ENCODE measurements at regions not wholly inside any gene's neighbourhood (a gene's known extent, or its start where the extent isn't known, plus 50 kb on each side); places are given as distances from the start of the nearest gene placed in this dataset.
A peak's percentile ranks its signal among the peaks of the same experiment; 100 is the strongest.

DNA sequence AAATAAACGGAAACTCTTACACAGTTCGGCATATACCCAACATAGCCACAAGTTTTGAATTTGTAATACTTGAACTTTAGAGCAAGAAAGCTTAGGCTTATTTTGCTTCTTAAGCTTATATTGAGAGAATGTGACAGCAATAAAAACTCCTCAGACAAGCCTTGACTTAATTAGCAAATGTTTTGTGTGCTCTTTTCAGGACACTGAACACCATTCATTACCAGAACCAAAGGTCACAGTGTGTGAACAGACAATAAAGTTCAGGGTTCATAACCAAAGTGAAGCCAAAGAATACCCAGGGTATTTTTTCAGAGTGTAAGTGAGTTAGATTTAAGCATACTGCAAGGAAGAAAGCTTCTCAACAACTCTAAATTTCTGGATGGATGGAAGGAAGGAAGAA, 605.8 kb downstream of the METTL4 start:
- Mint-ChIP-seq H3K27me3 (ENCODE audit: low read depth) (peaks cover 18% of the 10 kb centered on the region), H3K4me3 (no peak overlapping the region), H3K4me1 (peaks cover 12% of the 10 kb centered on the region), H3K9me3 (peaks cover 16% of the 10 kb centered on the region), H3K36me3 (no peaks in the 10 kb centered on the region; the same call in 1 of the 2 replicates), H3K27ac (no peak overlapping the region)
- ChIA-PET POLR2A (no interaction called here), CTCF (no interaction called here)
- DNase-seq (ENCODE audit: low spot score) (no peak), ATAC-seq (no peak)
- no peak for TF ChIP-seq ZNF671 (CRISPR knock-in tag; IDR thresholded peaks at IDR 0.05)
- no peak for TF ChIP-seq GRHL2 (CRISPR knock-in tag; IDR thresholded peaks at IDR 0.05; ENCODE audit: insufficient replicate concordance, severe bottlenecking)
- TF ChIP-seq, protein P1, sequence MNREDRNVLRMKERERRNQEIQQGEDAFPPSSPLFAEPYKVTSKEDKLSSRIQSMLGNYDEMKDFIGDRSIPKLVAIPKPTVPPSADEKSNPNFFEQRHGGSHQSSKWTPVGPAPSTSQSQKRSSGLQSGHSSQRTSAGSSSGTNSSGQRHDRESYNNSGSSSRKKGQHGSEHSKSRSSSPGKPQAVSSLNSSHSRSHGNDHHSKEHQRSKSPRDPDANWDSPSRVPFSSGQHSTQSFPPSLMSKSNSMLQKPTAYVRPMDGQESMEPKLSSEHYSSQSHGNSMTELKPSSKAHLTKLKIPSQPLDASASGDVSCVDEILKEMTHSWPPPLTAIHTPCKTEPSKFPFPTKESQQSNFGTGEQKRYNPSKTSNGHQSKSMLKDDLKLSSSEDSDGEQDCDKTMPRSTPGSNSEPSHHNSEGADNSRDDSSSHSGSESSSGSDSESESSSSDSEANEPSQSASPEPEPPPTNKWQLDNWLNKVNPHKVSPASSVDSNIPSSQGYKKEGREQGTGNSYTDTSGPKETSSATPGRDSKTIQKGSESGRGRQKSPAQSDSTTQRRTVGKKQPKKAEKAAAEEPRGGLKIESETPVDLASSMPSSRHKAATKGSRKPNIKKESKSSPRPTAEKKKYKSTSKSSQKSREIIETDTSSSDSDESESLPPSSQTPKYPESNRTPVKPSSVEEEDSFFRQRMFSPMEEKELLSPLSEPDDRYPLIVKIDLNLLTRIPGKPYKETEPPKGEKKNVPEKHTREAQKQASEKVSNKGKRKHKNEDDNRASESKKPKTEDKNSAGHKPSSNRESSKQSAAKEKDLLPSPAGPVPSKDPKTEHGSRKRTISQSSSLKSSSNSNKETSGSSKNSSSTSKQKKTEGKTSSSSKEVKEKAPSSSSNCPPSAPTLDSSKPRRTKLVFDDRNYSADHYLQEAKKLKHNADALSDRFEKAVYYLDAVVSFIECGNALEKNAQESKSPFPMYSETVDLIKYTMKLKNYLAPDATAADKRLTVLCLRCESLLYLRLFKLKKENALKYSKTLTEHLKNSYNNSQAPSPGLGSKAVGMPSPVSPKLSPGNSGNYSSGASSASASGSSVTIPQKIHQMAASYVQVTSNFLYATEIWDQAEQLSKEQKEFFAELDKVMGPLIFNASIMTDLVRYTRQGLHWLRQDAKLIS (CRISPR knock-in tag; IDR thresholded peaks at IDR 0.05; ENCODE audit: borderline replicate concordance): no peak
- no peak for TF ChIP-seq JUN (CRISPR knock-in tag; IDR thresholded peaks at IDR 0.05)
- no peak for TF ChIP-seq SMAD4 (CRISPR knock-in tag; IDR thresholded peaks at IDR 0.05)
- no peak for TF ChIP-seq HMGXB4 (CRISPR knock-in tag; IDR thresholded peaks at IDR 0.05)
- TF ChIP-seq, protein P2, sequence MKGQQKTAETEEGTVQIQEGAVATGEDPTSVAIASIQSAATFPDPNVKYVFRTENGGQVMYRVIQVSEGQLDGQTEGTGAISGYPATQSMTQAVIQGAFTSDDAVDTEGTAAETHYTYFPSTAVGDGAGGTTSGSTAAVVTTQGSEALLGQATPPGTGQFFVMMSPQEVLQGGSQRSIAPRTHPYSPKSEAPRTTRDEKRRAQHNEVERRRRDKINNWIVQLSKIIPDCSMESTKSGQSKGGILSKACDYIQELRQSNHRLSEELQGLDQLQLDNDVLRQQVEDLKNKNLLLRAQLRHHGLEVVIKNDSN (CRISPR knock-in tag; IDR thresholded peaks at IDR 0.05): no peak
- TF ChIP-seq, protein P3, sequence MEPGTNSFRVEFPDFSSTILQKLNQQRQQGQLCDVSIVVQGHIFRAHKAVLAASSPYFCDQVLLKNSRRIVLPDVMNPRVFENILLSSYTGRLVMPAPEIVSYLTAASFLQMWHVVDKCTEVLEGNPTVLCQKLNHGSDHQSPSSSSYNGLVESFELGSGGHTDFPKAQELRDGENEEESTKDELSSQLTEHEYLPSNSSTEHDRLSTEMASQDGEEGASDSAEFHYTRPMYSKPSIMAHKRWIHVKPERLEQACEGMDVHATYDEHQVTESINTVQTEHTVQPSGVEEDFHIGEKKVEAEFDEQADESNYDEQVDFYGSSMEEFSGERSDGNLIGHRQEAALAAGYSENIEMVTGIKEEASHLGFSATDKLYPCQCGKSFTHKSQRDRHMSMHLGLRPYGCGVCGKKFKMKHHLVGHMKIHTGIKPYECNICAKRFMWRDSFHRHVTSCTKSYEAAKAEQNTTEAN (CRISPR knock-in tag; IDR thresholded peaks at IDR 0.05): no peak
- TF ChIP-seq ZNF317 (CRISPR knock-in tag; IDR thresholded peaks at IDR 0.05; ENCODE audit: borderline replicate concordance, low read depth): no peak
- no peak for TF ChIP-seq ATF1 (CRISPR knock-in tag; IDR thresholded peaks at IDR 0.05)
- TF ChIP-seq NR2C2 (CRISPR knock-in tag; IDR thresholded peaks at IDR 0.05): no peak

DNA sequence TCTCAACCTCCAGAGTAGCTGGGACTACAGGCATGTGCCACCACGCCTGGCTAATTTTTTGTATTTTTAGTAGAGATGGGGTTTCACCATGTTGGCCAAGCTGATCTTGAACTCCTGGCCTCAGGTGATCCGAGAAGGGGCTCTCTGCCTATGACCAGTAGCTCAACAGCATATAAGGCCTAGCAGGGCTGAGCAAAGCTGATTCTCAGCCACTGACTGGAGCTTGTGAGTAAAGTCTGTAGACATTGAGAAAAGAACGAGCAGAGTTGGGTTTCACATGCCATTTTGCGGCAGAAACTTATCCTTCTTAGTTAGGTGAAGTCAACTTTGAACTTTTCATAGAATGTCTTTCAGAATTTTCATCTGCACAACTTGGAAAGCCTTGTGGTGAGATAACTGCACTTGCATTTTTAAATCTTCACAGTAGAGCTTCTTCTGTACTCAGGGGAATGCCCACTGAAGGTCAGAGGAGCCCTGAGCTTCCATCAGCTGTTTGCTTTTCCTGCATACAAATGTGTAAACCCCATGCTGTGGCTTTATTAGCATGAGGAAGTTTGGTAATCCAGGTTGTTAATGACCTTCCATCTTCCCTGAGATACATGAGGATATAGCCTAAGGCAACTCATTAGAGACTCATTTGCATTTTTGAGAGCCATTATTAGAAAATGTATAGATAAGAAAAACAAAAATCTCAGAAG, 602.4 kb downstream of the METTL4 start:
- no peak overlapping the region for H3K4me3 Mint-ChIP-seq
- H3K36me3 Mint-ChIP-seq: peaks cover 10% of the 10 kb centered on the region
- ATAC-seq (peak; percentile 71), DNase-seq (ENCODE audit: low spot score) (no peak)
- peaks cover 23% of the 10 kb centered on the region for H3K9me3 Mint-ChIP-seq
- POLR2A ChIA-PET: no interaction called here
- peaks cover 46% of the 10 kb centered on the region for H3K27me3 Mint-ChIP-seq (ENCODE audit: low read depth)
- no peak overlapping the region for H3K27ac Mint-ChIP-seq
- peaks cover 16% of the 10 kb centered on the region for H3K4me1 Mint-ChIP-seq
- no peak for TF ChIP-seq TEAD4 (CRISPR knock-in tag; IDR thresholded peaks at IDR 0.05)
- TF ChIP-seq ZNF425 (CRISPR knock-in tag; conservative IDR thresholded peaks at IDR 0.05): no peak
- TF ChIP-seq, protein P1 (CRISPR knock-in tag; IDR thresholded peaks at IDR 0.05; ENCODE audit: borderline replicate concordance): no peak
- no peak for TF ChIP-seq NFYB (CRISPR knock-in tag; conservative IDR thresholded peaks at IDR 0.05; ENCODE audit: low read depth)
- CTCF ChIA-PET: interaction anchor here (1.4 kb wide), 1 partner anchor 136 kb away, joined by 6 read pairs; no protein-coding TSS in a partner anchor

Data from WTC11 (cell line).